ELR (cell line): ENCODE measurements at regions not wholly inside any gene's neighbourhood (a gene's known extent, or its start where the extent isn't known, plus 50 kb on each side); places are given as distances from the start of the nearest gene placed in this dataset.

Source experiments
- DNase-seq: peaks from one replicate; pipeline ENCODE4 v3.0.0-alpha.2; 2015; ENCODE audit warnings: low read depth

- no peak for DNase-seq
Measured at GRCh38 chr7:136665878-136666509, 202.5 kb upstream of the CHRM2 start.

GRCh38 chr7:136664537-136664936 lies 203.9 kb upstream of the CHRM2 start:
- no peak for DNase-seq

- peak; percentile 43 for DNase-seq
Measured at GRCh38 chr7:136657482-136657921, 210.9 kb upstream of the CHRM2 start.

- DNase-seq = no peak
Measured at GRCh38 chr7:136656516-136656915, 211.9 kb upstream of the CHRM2 start.

GRCh38 chr7:136655414-136655813 lies 213.0 kb upstream of the CHRM2 start:
- no peak for DNase-seq

- peak; percentile 32 for DNase-seq
Measured at GRCh38 chr7:136654406-136654805, 214.0 kb upstream of the CHRM2 start.

GRCh38 chr7:136652635-136653370 lies 215.6 kb upstream of the CHRM2 start:
- peak; percentile 11 for DNase-seq

- no peak for DNase-seq
Measured at GRCh38 chr7:136640977-136641376, 227.5 kb upstream of the CHRM2 start.

- peak; percentile 43 for DNase-seq
Measured at GRCh38 chr7:136637813-136638212, 230.6 kb upstream of the CHRM2 start.

- no peak for DNase-seq
Measured at GRCh38 chr7:136635751-136636150, 232.7 kb upstream of the CHRM2 start.

- no peak for DNase-seq
Measured at GRCh38 chr7:136618818-136619217, 249.6 kb upstream of the CHRM2 start.

- peak; percentile 69 for DNase-seq
Measured at GRCh38 chr7:136617176-136617575, 251.3 kb upstream of the CHRM2 start.

GRCh38 chr7:136605532-136606329 lies 262.7 kb upstream of the CHRM2 start:
- DNase-seq = no peak

GRCh38 chr7:136601772-136602171 lies 266.7 kb upstream of the CHRM2 start:
- DNase-seq = no peak

- DNase-seq = no peak
Measured at GRCh38 chr7:136600475-136600874, 268.0 kb upstream of the CHRM2 start.

GRCh38 chr7:136594739-136595144 lies 273.7 kb upstream of the CHRM2 start:
- no peak for DNase-seq

- peak; percentile 29 for DNase-seq
Measured at GRCh38 chr7:136588216-136588615, 280.2 kb upstream of the CHRM2 start.

GRCh38 chr7:136585954-136586670 lies 282.3 kb upstream of the CHRM2 start:
- peak; percentile 38 for DNase-seq

GRCh38 chr7:136566491-136566890 lies 302.0 kb upstream of the CHRM2 start:
- no peak for DNase-seq

- DNase-seq = no peak
Measured at GRCh38 chr7:136555933-136556332, 312.5 kb upstream of the CHRM2 start.

GRCh38 chr7:136551618-136552017 lies 316.8 kb upstream of the CHRM2 start:
- no peak for DNase-seq

- DNase-seq = no peak
Measured at GRCh38 chr7:136549756-136550155, 318.7 kb upstream of the CHRM2 start.
